EL (cell line): ENCODE measurements at regions not wholly inside any gene's neighbourhood (a gene's known extent, or its start where the extent isn't known, plus 50 kb on each side); places are given as distances from the start of the nearest gene placed in this dataset.

Experiments
- DNase-seq: peaks from one replicate; pipeline ENCODE4 v3.0.0-alpha.2; 2016

GRCh38 chr4:138964716-138965426 lies 50.7 kb upstream of the NOCT start:
- no peak for DNase-seq

GRCh38 chr4:138963412-138963811 lies 52.2 kb upstream of the NOCT start:
- no peak for DNase-seq

GRCh38 chr4:138961664-138962063 lies 53.9 kb upstream of the NOCT start:
- DNase-seq: no peak

GRCh38 chr4:138961129-138961528 lies 54.5 kb upstream of the NOCT start:
- no peak for DNase-seq

- DNase-seq: no peak
These were observed 55.3 kb upstream of the NOCT start for GRCh38 chr4:138960175-138960710.

- DNase-seq: no peak
These were observed 56.3 kb upstream of the NOCT start for GRCh38 chr4:138959097-138959815.

GRCh38 chr4:138958519-138958918 lies 57.1 kb upstream of the NOCT start:
- no peak for DNase-seq

GRCh38 chr4:138957302-138957701 lies 58.3 kb upstream of the NOCT start:
- no peak for DNase-seq

- no peak for DNase-seq
These were observed 61.2 kb upstream of the NOCT start for GRCh38 chr4:138954428-138954827.

- peak; percentile 89 for DNase-seq
These were observed 61.6 kb upstream of the NOCT start for GRCh38 chr4:138953961-138954371.

GRCh38 chr4:138952411-138952810 lies 63.2 kb upstream of the NOCT start:
- peak; percentile 9 for DNase-seq

- DNase-seq: no peak
These were observed 63.8 kb upstream of the NOCT start for GRCh38 chr4:138951764-138952163.

- no peak for DNase-seq
These were observed 65.7 kb upstream of the NOCT start for GRCh38 chr4:138949866-138950265.

- no peak for DNase-seq
These were observed 66.7 kb upstream of the NOCT start for GRCh38 chr4:138948918-138949317.

- DNase-seq: no peak
These were observed 69.3 kb upstream of the NOCT start for GRCh38 chr4:138946306-138946705.

GRCh38 chr4:138945840-138946239 lies 69.7 kb upstream of the NOCT start:
- no peak for DNase-seq

- no peak for DNase-seq
These were observed 70.2 kb upstream of the NOCT start for GRCh38 chr4:138945401-138945800.

- DNase-seq: no peak
These were observed 71.7 kb upstream of the NOCT start for GRCh38 chr4:138943893-138944292.

- DNase-seq: no peak
These were observed 74.5 kb upstream of the NOCT start for GRCh38 chr4:138941037-138941436.

- DNase-seq: no peak
These were observed 75.6 kb upstream of the NOCT start for GRCh38 chr4:138939960-138940359.

GRCh38 chr4:138938366-138938690 lies 77.3 kb upstream of the NOCT start:
- DNase-seq: peak; percentile 55

- no peak for DNase-seq
These were observed 80.3 kb upstream of the NOCT start for GRCh38 chr4:138935135-138935807.

- no peak for DNase-seq
These were observed 88.5 kb upstream of the NOCT start for GRCh38 chr4:138927072-138927471.

- DNase-seq: no peak
These were observed 90.1 kb upstream of the NOCT start for GRCh38 chr4:138925495-138925894.
